ENCODE measurements at regions not wholly inside any gene's neighbourhood (a gene's known extent, or its start where the extent isn't known, plus 50 kb on each side); places are given as distances from the start of the nearest gene placed in this dataset.
"Not testable (repeated sequence)": the region's sequence is repeated elsewhere in the genome, so short reads cannot be mapped to it uniquely, and the experiment has no call there.

DNA sequence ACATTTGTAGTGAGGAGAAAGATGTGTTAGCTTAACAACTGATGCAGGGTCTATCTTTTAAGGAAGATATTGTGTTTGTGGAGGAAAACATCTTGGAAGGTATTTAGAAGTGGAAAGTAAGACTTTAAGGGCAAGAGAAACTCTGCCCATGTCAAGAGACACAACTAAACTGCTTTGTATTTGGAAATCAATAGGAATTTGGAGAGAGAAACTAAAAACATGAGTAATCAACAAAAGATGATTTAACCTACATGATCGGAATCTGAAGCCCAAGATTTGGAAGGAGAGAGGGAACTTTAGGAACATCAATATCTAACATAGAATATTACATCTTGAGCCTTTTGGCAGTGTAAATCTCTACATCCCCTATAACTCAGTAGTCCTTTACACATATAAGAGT, 184.2 kb upstream of the COL3A1 start:
- no peak for TF ChIP-seq POLR2A (IDR thresholded peaks at IDR 0.05)
- TF ChIP-seq, protein P1, sequence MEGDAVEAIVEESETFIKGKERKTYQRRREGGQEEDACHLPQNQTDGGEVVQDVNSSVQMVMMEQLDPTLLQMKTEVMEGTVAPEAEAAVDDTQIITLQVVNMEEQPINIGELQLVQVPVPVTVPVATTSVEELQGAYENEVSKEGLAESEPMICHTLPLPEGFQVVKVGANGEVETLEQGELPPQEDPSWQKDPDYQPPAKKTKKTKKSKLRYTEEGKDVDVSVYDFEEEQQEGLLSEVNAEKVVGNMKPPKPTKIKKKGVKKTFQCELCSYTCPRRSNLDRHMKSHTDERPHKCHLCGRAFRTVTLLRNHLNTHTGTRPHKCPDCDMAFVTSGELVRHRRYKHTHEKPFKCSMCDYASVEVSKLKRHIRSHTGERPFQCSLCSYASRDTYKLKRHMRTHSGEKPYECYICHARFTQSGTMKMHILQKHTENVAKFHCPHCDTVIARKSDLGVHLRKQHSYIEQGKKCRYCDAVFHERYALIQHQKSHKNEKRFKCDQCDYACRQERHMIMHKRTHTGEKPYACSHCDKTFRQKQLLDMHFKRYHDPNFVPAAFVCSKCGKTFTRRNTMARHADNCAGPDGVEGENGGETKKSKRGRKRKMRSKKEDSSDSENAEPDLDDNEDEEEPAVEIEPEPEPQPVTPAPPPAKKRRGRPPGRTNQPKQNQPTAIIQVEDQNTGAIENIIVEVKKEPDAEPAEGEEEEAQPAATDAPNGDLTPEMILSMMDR (IDR thresholded peaks at IDR 0.05): no peak
- Histone ChIP-seq H3K4me1 (peaks cover 0 to 28% (median 0%) of the 10 kb centered on the region in 12 donors), H3K27ac (peak overlapping the region in 4 of 12 donors; percentile 16 to 87 (median 47)), H3K4me3 (no peak overlapping the region), H3K36me3 (no peaks in the 10 kb centered on the region), H3K27me3 (no peaks in the 10 kb centered on the region), H3K9me3 (no peaks in the 10 kb centered on the region)
- DNase-seq (no peak), ATAC-seq (no peak)
- 86 to 98% (median 90%) methylated on average over 1 of the region's 1 CpG for WGBS, 4 donors
- intact Hi-C loops (cut with DNase I): loop anchor here in 7 of 10 donors (5.0 to 10.0 kb wide), 3 partner anchors 177 to 187 kb away; partner anchors contain the start of gene COL3A1 (in 2 of the 7)

DNA sequence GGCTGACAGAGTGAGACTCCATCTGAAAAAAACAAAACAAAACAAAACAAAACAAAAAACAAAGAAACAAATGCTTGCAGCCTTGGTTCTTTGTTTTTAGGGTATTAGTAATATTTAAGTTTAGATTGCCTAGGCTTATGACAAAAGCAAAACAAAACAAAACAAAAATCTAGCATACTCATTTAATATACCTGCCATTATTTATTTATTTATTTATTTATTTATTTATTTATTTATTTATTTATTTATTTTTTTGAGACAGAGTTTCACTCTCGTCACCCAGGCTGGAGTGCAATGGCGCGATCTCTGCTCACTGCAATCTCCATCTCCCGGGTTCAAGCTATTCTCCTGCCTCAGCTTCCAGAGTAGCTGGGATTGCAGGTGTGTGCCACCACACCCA, 179.7 kb upstream of the COL3A1 start:
- H3K36me3 ChIP-seq; ATAC-seq; H3K27me3 ChIP-seq; DNase-seq; H3K27ac ChIP-seq; H3K4me1 ChIP-seq; H3K4me3 ChIP-seq; H3K9me3 ChIP-seq; intact Hi-C loops (cut with DNase I): not testable (repeated sequence)
- 94 to 98% (median 97%) methylated on average over 4 of the region's 4 CpGs for WGBS, 4 donors

DNA sequence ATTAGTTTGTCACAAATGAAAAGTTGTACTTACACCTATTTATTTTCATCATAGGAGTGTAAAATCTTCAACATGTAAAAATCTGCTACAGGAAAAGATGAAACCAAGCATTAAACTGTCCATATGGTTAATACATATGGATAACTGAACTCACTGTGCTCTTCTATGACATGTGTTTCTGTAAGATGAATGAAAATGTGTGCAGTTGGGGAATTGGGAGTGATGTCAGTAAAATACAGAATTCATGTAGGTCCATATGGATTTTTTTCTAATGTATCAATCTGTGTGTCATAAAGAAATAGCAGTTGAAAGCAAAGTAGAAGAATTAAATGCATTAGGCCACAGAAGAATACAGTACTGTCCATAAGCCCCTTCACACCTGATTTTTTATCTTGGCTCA, 178.4 kb upstream of the COL3A1 start:
- H3K9me3 ChIP-seq: peaks cover 0 to 4% (median 0%) of the 10 kb centered on the region in 12 donors
- TF ChIP-seq POLR2A (IDR thresholded peaks at IDR 0.05): no peak
- TF ChIP-seq, protein P1 (IDR thresholded peaks at IDR 0.05): no peak

DNA sequence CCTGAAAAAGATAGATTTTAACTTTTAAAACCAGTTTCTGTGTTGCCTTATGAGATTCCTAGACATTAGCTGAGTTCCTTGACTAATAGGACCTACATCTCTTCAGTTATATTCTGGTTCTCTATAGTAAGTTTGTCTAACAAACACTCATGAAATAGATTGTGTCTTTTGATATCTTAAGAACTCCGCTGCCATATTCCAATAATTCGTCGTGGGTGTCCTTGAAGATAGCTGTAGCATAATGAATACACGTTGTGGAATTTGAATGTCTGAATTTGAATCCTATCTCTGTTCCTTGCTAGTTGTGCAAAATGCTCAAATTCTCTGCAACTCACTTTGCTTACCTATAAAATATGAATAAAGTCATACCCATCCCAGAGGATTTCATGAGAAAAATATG, 176.8 kb upstream of the COL3A1 start:
- intact Hi-C loops (cut with DNase I): no loop called here
- Histone ChIP-seq H3K36me3 (no peaks in the 10 kb centered on the region), H3K4me1 (peaks cover 0 to 4% (median 0%) of the 10 kb centered on the region in 12 donors), H3K4me3 (no peak overlapping the region), H3K27ac (no peak overlapping the region), H3K9me3 (peaks cover 0 to 9% (median 3%) of the 10 kb centered on the region in 12 donors), H3K27me3 (no peaks in the 10 kb centered on the region)
- ATAC-seq (no peak), DNase-seq (no peak)
- no peak for TF ChIP-seq POLR2A (IDR thresholded peaks at IDR 0.05)
- TF ChIP-seq, protein P1 (IDR thresholded peaks at IDR 0.05): no peak
- WGBS, 4 donors: 72 to 83% (median 74%) methylated on average over 4 of the region's 4 CpGs

More for the DNA sequence above, 178.4 kb upstream of the COL3A1 start:
- H3K4me1 ChIP-seq: peaks cover 0 to 4% (median 0%) of the 10 kb centered on the region in 12 donors
- ATAC-seq (no peak), DNase-seq (no peak)
- no peaks in the 10 kb centered on the region for H3K36me3 ChIP-seq
- no peaks in the 10 kb centered on the region for H3K27me3 ChIP-seq
- intact Hi-C loops (cut with DNase I): no loop called here
- H3K27ac ChIP-seq: no peak overlapping the region
- H3K4me3 ChIP-seq: no peak overlapping the region

DNA sequence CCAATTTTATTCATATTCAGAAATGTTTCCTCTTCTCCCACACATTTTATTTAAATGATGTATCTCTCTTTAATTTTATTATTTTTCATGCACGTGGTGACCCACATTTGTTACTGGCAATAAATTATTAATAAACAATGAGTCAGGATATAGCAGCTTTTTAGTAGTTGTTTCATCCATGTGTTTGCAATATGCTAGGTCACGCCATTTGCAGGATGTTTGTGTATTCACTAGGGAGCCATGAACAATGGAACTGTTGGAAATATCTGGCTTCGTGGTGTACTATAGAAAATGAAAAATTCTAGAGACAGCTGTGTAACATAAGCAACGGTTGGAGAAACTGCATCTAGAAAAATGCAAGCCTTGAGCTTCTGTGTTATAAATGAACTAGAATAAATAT, 176.0 kb upstream of the COL3A1 start:
- TF ChIP-seq, protein P1 (IDR thresholded peaks at IDR 0.05): no peak
- TF ChIP-seq POLR2A (IDR thresholded peaks at IDR 0.05): no peak
- Histone ChIP-seq H3K9me3 (peaks cover 0 to 17% (median 11%) of the 10 kb centered on the region in 12 donors), H3K36me3 (no peaks in the 10 kb centered on the region), H3K4me3 (no peak overlapping the region), H3K27me3 (no peaks in the 10 kb centered on the region), H3K4me1 (peaks cover 0 to 4% (median 0%) of the 10 kb centered on the region in 12 donors), H3K27ac (no peak overlapping the region)
- intact Hi-C loops (cut with DNase I): no loop called here
- 29 to 44% (median 36%) methylated on average over 4 of the region's 4 CpGs for WGBS, 4 donors
- no peak for DNase-seq
- ATAC-seq: peak in 1 of 4 donors; percentile 31

Measured in heart left ventricle (tissue), 16 donors.